ENCODE measurements at regions not wholly inside any gene's neighbourhood (a gene's known extent, or its start where the extent isn't known, plus 50 kb on each side); places are given as distances from the start of the nearest gene placed in this dataset.

GRCh38 chr4:117400039-117400835 is 314.9 kb upstream of the TRAM1L1 start:
- no peaks in the 10 kb centered on the region for H3K36me3 ChIP-seq
- no peak overlapping the region for H3K27ac ChIP-seq
- H3K4me3 ChIP-seq: no peak overlapping the region
- no peaks in the 10 kb centered on the region for H3K27me3 ChIP-seq
- no peak for DNase-seq
- H3K9me3 ChIP-seq: no peaks in the 10 kb centered on the region
- intact Hi-C loops (cut with DNase I; ENCODE audit: low total_unique reads): no loop called here
- TF ChIP-seq CTCF (IDR thresholded peaks at IDR 0.05) (no peak), POLR2A (IDR thresholded peaks at IDR 0.05) (no peak)
- H3K4me1 ChIP-seq: no peaks in the 10 kb centered on the region

- H3K9me3 ChIP-seq: no peaks in the 10 kb centered on the region
- H3K36me3 ChIP-seq: no peaks in the 10 kb centered on the region
- no peak overlapping the region for H3K27ac ChIP-seq
- no peak overlapping the region for H3K4me3 ChIP-seq
- H3K4me1 ChIP-seq: no peaks in the 10 kb centered on the region
- no peak for DNase-seq
- intact Hi-C loops (cut with DNase I; ENCODE audit: low total_unique reads): no loop called here
- no peaks in the 10 kb centered on the region for H3K27me3 ChIP-seq
- no peak for TF ChIP-seq CTCF (IDR thresholded peaks at IDR 0.05)
- TF ChIP-seq POLR2A (IDR thresholded peaks at IDR 0.05): no peak
These were observed 327.3 kb upstream of the TRAM1L1 start for GRCh38 chr4:117412661-117413060.

GRCh38 chr4:117417856-117418255 is 332.5 kb upstream of the TRAM1L1 start:
- H3K4me1 ChIP-seq: no peaks in the 10 kb centered on the region
- H3K9me3 ChIP-seq: no peaks in the 10 kb centered on the region
- intact Hi-C loops (cut with DNase I; ENCODE audit: low total_unique reads): no loop called here
- no peak for DNase-seq
- H3K27me3 ChIP-seq: no peaks in the 10 kb centered on the region
- TF ChIP-seq POLR2A (IDR thresholded peaks at IDR 0.05) (no peak), CTCF (IDR thresholded peaks at IDR 0.05) (no peak)
- no peaks in the 10 kb centered on the region for H3K36me3 ChIP-seq
- no peak overlapping the region for H3K27ac ChIP-seq
- no peak overlapping the region for H3K4me3 ChIP-seq

GRCh38 chr4:117420948-117421347 is 335.6 kb upstream of the TRAM1L1 start:
- no peaks in the 10 kb centered on the region for H3K27me3 ChIP-seq
- no peak overlapping the region for H3K27ac ChIP-seq
- no peaks in the 10 kb centered on the region for H3K36me3 ChIP-seq
- TF ChIP-seq POLR2A (IDR thresholded peaks at IDR 0.05) (no peak), CTCF (IDR thresholded peaks at IDR 0.05) (no peak)
- intact Hi-C loops (cut with DNase I; ENCODE audit: low total_unique reads): no loop called here
- H3K9me3 ChIP-seq: no peaks in the 10 kb centered on the region
- no peak for DNase-seq
- no peak overlapping the region for H3K4me3 ChIP-seq
- H3K4me1 ChIP-seq: no peaks in the 10 kb centered on the region

GRCh38 chr4:117421706-117422105 is 336.3 kb upstream of the TRAM1L1 start:
- intact Hi-C loops (cut with DNase I; ENCODE audit: low total_unique reads): no loop called here
- Histone ChIP-seq H3K36me3 (no peaks in the 10 kb centered on the region), H3K9me3 (no peaks in the 10 kb centered on the region), H3K4me3 (no peak overlapping the region), H3K4me1 (no peaks in the 10 kb centered on the region), H3K27me3 (no peaks in the 10 kb centered on the region), H3K27ac (no peak overlapping the region)
- no peak for DNase-seq
- TF ChIP-seq POLR2A (IDR thresholded peaks at IDR 0.05) (no peak), CTCF (IDR thresholded peaks at IDR 0.05) (no peak)
